ENCODE measurements at regions not wholly inside any gene's neighbourhood (a gene's known extent, or its start where the extent isn't known, plus 50 kb on each side); places are given as distances from the start of the nearest gene placed in this dataset.

DNA sequence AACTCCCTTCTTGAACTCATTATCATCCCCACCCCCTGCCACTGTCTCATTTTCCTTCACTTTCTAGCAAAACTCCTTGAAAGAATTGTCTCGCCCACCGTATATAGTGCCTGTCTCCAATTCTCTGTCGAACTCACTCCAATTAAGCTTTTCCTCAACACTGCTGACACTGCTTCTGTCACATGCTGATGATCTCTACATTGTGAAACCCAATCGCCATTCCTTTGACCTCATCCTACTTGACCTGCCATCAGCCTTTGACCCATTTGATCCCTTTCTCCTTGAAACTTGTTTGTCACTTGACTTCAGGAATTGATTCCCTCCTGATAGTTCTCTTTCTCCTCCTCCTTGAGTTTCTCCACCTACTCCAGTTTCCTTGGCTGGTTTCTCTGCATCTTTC lies 54.8 kb downstream of the CCDC71L start:
- H3K9me3 ChIP-seq (ENCODE audit: control insufficient read depth in 2 of 2, low read length in 2 of 2), result no peaks in the 10 kb centered on the region
- peaks cover 2% of the 10 kb centered on the region for H3K27me3 ChIP-seq (ENCODE audit: control insufficient read depth, insufficient read depth, low read length)
- Mint-ChIP-seq H3K36me3 (no peaks in the 10 kb centered on the region), H3K9me3 (no peaks in the 10 kb centered on the region), H3K4me3 (no peak overlapping the region), H3K27me3 (peaks cover 6% of the 10 kb centered on the region), H3K27ac (no peak overlapping the region), H3K4me1 (peaks cover 0 to 11% (median 1%) of the 10 kb centered on the region in 4 donors)
- H3K36me3 ChIP-seq (ENCODE audit: control insufficient read depth, insufficient read depth, low read length), result no peaks in the 10 kb centered on the region
- ATAC-seq (ENCODE audit: low read depth in 2 of 2) (no peak), DNase-seq (no peak)
- no peak overlapping the region for H3K4me3 ChIP-seq (ENCODE audit: low read depth, low read length)
- H3K27ac ChIP-seq (ENCODE audit: insufficient read depth, low read length, poor library complexity, severe bottlenecking), result no peak overlapping the region
- no peaks in the 10 kb centered on the region for H3K4me1 ChIP-seq (ENCODE audit: control insufficient read depth, insufficient read depth, low read length, poor library complexity, severe bottlenecking)

DNA sequence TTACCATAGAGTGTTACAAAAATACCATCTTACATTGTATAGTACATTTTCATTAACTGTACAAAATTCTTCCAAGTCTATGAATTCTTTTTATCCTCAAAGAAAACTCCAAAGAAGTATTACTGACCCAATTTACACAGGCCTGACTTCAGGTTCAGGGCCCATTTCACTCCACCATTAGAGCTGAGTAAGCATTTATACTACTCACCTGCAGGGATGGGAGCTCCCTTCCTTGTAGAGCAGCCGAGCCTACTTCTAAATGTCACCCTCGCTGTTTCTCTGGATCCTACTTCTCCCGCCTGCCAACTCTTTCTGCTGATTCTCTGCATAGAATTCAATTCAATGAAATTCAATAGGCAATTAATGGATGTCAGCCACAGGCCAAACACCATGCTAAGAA lies 56.0 kb downstream of the CCDC71L start:
- Histone ChIP-seq H3K27me3 (ENCODE audit: control insufficient read depth, insufficient read depth, low read length) (peaks cover under 1% of the 10 kb centered on the region), H3K27ac (ENCODE audit: insufficient read depth, low read length, poor library complexity, severe bottlenecking) (peak overlapping the region; percentile 60), H3K4me1 (ENCODE audit: control insufficient read depth, insufficient read depth, low read length, poor library complexity, severe bottlenecking) (no peaks in the 10 kb centered on the region), H3K9me3 (ENCODE audit: control insufficient read depth in 2 of 2, low read length in 2 of 2) (no peaks in the 10 kb centered on the region), H3K36me3 (ENCODE audit: control insufficient read depth, insufficient read depth, low read length) (no peaks in the 10 kb centered on the region), H3K4me3 (ENCODE audit: low read depth, low read length) (no peak overlapping the region)
- H3K4me3 Mint-ChIP-seq, result no peak overlapping the region
- H3K27me3 Mint-ChIP-seq, result peaks cover 6% of the 10 kb centered on the region
- H3K27ac Mint-ChIP-seq, result peak overlapping the region in 1 of 3 donors; percentile 12
- no peaks in the 10 kb centered on the region for H3K36me3 Mint-ChIP-seq
- ATAC-seq (ENCODE audit: low read depth in 2 of 2) (no peak), DNase-seq (no peak)
- H3K9me3 Mint-ChIP-seq, result no peaks in the 10 kb centered on the region
- H3K4me1 Mint-ChIP-seq, result peaks cover 0 to 11% (median 1%) of the 10 kb centered on the region in 4 donors

DNA sequence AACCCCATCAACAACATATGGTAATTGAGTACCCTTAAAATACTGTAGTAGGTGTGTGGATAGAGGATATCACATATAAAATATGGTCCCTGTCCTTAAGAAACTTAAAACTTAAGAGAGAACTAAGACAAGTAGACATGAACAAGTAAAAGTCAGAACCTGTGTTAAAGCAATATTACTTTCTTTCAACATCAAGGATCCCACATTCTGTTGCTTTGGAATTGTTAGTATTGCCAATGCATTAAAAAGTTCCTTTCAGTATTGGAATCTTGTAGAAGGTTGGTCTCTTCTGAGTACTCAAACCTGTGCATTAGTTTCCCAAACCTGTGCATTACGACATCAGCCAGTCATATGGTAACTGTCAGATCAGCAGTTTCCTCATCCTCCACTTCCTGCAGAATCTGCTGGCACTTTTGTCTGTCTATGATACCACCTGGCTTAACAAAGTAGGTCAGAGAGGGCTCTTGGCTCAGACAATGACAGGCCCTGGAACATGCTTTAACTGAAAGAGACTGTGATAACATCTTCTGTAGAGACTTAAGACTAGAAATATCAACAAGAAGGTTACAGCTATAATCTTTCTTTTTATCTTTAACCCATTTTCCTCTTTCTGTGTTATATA lies 56.5 kb downstream of the CCDC71L start:
- Mint-ChIP-seq H3K27ac (peak overlapping the region; percentile 12 to 37 (median 22)), H3K27me3 (peaks cover 6% of the 10 kb centered on the region)
- ATAC-seq (ENCODE audit: low read depth in 2 of 2), result peak; percentile 76 to 86

DNA sequence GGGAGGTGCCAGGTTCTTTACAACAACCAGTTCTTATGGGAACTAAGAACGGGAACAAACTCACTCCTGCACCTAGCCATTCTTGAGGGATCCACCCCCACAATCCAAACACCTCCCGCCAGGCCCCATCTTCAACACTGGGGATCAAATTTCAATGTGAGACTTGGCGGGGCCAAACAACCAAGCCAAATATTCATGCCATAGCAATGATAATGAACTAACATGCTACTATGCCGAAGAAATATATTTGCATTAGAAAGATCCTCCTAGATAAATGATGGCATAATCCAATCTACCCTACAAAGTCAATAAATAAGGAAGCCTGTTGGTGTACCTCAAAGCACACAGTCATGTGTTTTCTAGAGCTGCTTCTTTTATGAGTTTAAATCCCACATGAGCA lies 57.6 kb downstream of the CCDC71L start:
- Mint-ChIP-seq H3K27me3 (no peaks in the 10 kb centered on the region), H3K4me1 (peaks cover 0 to 21% (median 6%) of the 10 kb centered on the region in 4 donors), H3K4me3 (no peak overlapping the region), H3K9me3 (no peaks in the 10 kb centered on the region), H3K27ac (no peak overlapping the region), H3K36me3 (no peaks in the 10 kb centered on the region)
- no peaks in the 10 kb centered on the region for H3K27me3 ChIP-seq (ENCODE audit: control insufficient read depth, insufficient read depth, low read length)
- H3K27ac ChIP-seq (ENCODE audit: insufficient read depth, low read length, poor library complexity, severe bottlenecking), result no peak overlapping the region
- no peaks in the 10 kb centered on the region for H3K36me3 ChIP-seq (ENCODE audit: control insufficient read depth, insufficient read depth, low read length)
- H3K4me3 ChIP-seq (ENCODE audit: low read depth, low read length), result no peak overlapping the region
- DNase-seq, result no peak
- H3K4me1 ChIP-seq (ENCODE audit: control insufficient read depth, insufficient read depth, low read length, poor library complexity, severe bottlenecking), result no peaks in the 10 kb centered on the region
- no peaks in the 10 kb centered on the region for H3K9me3 ChIP-seq (ENCODE audit: control insufficient read depth in 2 of 2, low read length in 2 of 2)
- ATAC-seq (ENCODE audit: low read depth in 2 of 2), result no peak

More for the DNA sequence above, 56.5 kb downstream of the CCDC71L start:
- Mint-ChIP-seq H3K4me3 (no peak overlapping the region), H3K9me3 (no peaks in the 10 kb centered on the region), H3K4me1 (peaks cover 0 to 11% (median 1%) of the 10 kb centered on the region in 4 donors), H3K36me3 (no peaks in the 10 kb centered on the region)
- Histone ChIP-seq H3K4me3 (ENCODE audit: low read depth, low read length) (no peak overlapping the region), H3K4me1 (ENCODE audit: control insufficient read depth, insufficient read depth, low read length, poor library complexity, severe bottlenecking) (no peaks in the 10 kb centered on the region), H3K27ac (ENCODE audit: insufficient read depth, low read length, poor library complexity, severe bottlenecking) (peak overlapping the region; percentile 60), H3K36me3 (ENCODE audit: control insufficient read depth, insufficient read depth, low read length) (no peaks in the 10 kb centered on the region), H3K9me3 (ENCODE audit: control insufficient read depth in 2 of 2, low read length in 2 of 2) (no peaks in the 10 kb centered on the region), H3K27me3 (ENCODE audit: control insufficient read depth, insufficient read depth, low read length) (no peaks in the 10 kb centered on the region)
- peak; percentile 12 to 77 (median 46) for DNase-seq

DNA sequence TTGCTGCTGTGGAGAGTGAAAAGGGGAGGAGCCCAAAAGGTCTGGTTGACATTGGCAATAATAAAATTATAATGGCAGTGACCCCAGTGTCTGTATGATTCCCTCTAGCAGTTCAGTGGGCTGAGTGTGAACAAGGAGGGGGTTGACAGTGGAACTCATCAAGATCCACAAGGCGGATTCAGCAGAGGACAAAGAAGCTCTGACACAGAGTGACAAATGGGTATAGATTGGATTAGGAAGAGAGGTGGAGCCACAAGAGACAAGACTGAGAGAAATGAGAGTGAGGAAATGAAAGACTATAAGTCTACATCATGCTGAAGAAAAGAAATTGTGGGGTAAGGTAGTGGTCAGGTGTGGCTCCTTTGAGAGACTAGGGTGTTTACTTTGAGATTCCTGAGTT lies 58.9 kb downstream of the CCDC71L start:
- H3K27me3 ChIP-seq (ENCODE audit: control insufficient read depth, insufficient read depth, low read length), result no peaks in the 10 kb centered on the region
- no peaks in the 10 kb centered on the region for H3K4me1 ChIP-seq (ENCODE audit: control insufficient read depth, insufficient read depth, low read length, poor library complexity, severe bottlenecking)
- Mint-ChIP-seq H3K4me1 (peaks cover 0 to 22% (median 6%) of the 10 kb centered on the region in 4 donors), H3K27me3 (no peaks in the 10 kb centered on the region), H3K4me3 (no peak overlapping the region), H3K9me3 (no peaks in the 10 kb centered on the region), H3K36me3 (no peaks in the 10 kb centered on the region), H3K27ac (no peak overlapping the region)
- no peak overlapping the region for H3K4me3 ChIP-seq (ENCODE audit: low read depth, low read length)
- no peak for ATAC-seq (ENCODE audit: low read depth in 2 of 2)
- H3K27ac ChIP-seq (ENCODE audit: insufficient read depth, low read length, poor library complexity, severe bottlenecking), result no peak overlapping the region
- DNase-seq, result no peak
- no peaks in the 10 kb centered on the region for H3K9me3 ChIP-seq (ENCODE audit: control insufficient read depth in 2 of 2, low read length in 2 of 2)
- no peaks in the 10 kb centered on the region for H3K36me3 ChIP-seq (ENCODE audit: control insufficient read depth, insufficient read depth, low read length)

DNA sequence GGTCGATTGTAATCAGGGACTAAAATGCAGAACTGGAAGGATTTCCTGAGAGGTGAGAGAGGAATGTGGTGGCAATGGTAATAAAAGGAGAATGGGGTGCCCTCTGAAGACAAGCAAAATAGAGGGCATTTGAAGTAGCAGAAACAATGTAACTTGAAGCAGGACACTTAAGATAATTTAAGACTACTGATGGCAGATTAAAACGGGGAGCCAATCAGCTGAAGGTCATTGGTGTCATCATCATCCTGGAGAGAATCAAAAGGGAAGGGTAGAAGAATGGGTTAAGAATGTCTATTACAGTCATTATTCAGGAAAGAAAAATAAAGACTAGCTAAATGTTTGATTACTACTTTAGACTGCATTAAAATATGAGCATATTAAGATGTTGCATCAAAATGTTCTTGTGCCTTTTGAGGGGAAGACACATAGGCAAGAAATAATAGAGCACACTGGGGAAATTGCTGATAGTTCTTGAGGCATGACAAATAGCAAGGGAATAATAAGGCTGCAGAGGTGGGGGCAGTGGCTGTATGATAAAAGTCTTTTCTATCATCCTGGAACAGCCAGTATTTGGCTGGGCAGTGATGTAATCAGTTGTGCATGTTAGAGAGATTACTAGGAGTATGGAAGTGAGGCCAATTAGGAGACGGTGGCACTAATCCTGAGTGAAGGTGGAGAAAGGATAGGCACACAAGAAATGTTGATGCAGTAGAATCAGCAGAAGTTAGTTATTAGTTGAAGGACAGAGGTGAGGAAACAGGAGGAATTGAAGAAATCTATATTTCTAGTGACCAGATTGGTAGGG lies 60.2 kb downstream of the CCDC71L start:
- Mint-ChIP-seq H3K4me1 (peaks cover 0 to 23% (median 6%) of the 10 kb centered on the region in 4 donors), H3K9me3 (peaks cover 0 to 2% (median 0%) of the 10 kb centered on the region in 7 donors), H3K27ac (no peak overlapping the region), H3K36me3 (no peaks in the 10 kb centered on the region), H3K4me3 (no peak overlapping the region), H3K27me3 (peaks cover 3% of the 10 kb centered on the region)
- ATAC-seq (ENCODE audit: low read depth in 2 of 2) (no peak), DNase-seq (no peak)
- Histone ChIP-seq H3K4me3 (ENCODE audit: low read depth, low read length) (no peak overlapping the region), H3K9me3 (ENCODE audit: control insufficient read depth in 2 of 2, low read length in 2 of 2) (no peaks in the 10 kb centered on the region), H3K27me3 (ENCODE audit: control insufficient read depth, insufficient read depth, low read length) (no peaks in the 10 kb centered on the region), H3K4me1 (ENCODE audit: control insufficient read depth, insufficient read depth, low read length, poor library complexity, severe bottlenecking) (no peaks in the 10 kb centered on the region), H3K36me3 (ENCODE audit: control insufficient read depth, insufficient read depth, low read length) (no peaks in the 10 kb centered on the region), H3K27ac (ENCODE audit: insufficient read depth, low read length, poor library complexity, severe bottlenecking) (no peak overlapping the region)

DNA sequence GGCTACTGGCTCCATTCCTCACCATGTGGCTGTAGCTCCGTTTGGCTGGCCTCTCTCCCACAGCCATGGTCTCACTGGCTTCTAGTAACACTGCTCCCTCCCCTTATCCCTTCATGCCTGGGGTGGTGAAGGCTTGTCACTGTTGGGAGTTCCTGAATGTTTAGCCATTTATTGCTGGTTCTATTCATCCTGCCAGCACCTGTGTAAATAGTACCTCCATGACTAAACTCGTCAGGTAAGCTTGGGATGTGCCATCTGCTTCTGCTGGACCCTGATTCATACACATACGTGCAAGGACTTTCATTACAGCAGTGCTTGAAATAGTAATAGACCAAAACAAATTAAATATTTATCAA lies 61.6 kb downstream of the CCDC71L start:
- no peak for ATAC-seq (ENCODE audit: low read depth in 2 of 2)
- Histone ChIP-seq H3K27ac (ENCODE audit: insufficient read depth, low read length, poor library complexity, severe bottlenecking) (no peak overlapping the region), H3K27me3 (ENCODE audit: control insufficient read depth, insufficient read depth, low read length) (no peaks in the 10 kb centered on the region), H3K36me3 (ENCODE audit: control insufficient read depth, insufficient read depth, low read length) (no peaks in the 10 kb centered on the region), H3K9me3 (ENCODE audit: control insufficient read depth in 2 of 2, low read length in 2 of 2) (no peaks in the 10 kb centered on the region), H3K4me1 (ENCODE audit: control insufficient read depth, insufficient read depth, low read length, poor library complexity, severe bottlenecking) (no peaks in the 10 kb centered on the region), H3K4me3 (ENCODE audit: low read depth, low read length) (no peak overlapping the region)
- Mint-ChIP-seq H3K27ac (peak overlapping the region in 1 of 3 donors; percentile 79), H3K27me3 (peaks cover 4% of the 10 kb centered on the region), H3K36me3 (no peaks in the 10 kb centered on the region), H3K4me1 (peaks cover 0 to 15% (median 6%) of the 10 kb centered on the region in 4 donors), H3K9me3 (peaks cover 0 to 2% (median 0%) of the 10 kb centered on the region in 7 donors), H3K4me3 (no peak overlapping the region)
- DNase-seq, result no peak
